T-helper 2 cell (primary cell): ENCODE measurements at regions not wholly inside any gene's neighbourhood (a gene's known extent, or its start where the extent isn't known, plus 50 kb on each side); places are given as distances from the start of the nearest gene placed in this dataset.
"Not testable (repeated sequence)": the region's sequence is repeated elsewhere in the genome, so short reads cannot be mapped to it uniquely, and the experiment has no call there.

ENCODE experiments used
- DNase-seq, 5 experiments: peaks; one replicate each; pipeline versions ENCODE4 v3.0.0 to v3.0.0-alpha.2; 2012 to 2022

- DNase-seq: no peak
These were observed 832.8 kb downstream of the FSCB start for GRCh38 chr14:43674273-43674672.

DNA sequence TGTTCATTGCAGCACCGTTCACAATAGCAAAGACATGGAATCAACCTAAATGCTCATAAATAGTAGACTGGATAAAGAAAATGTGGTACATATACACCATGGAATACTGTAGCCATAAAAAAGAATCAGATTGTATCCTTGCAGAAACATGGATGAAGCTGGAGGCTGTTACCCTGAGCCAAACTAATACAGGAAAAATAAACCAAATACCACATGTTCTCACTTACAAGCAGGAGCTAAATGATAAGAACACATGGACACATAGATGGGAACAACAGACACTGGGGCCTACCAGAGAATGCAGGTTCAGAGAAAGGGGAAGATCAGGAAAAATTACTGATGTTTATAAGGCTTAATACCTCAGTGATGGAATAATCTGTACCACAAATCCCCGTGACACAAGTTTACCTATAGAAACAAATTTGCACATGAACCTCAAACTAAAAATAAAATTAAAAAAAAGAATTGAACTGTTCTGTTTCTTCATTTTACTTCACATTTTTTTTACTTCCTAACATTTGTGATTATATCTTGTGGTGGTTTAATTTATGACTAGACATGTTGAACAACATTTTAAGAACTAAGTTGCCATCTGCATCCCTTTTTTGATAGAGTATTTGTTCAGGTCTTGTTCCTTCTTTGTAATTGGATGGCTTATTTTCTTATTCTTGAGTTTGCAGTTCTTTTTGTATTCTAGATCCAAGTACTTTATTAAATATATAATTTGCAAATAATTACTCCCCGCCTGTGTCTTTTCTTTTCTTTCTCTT is 835.2 kb downstream of the FSCB start:
- DNase-seq: no peak

GRCh38 chr14:43669355-43669754 is 837.7 kb downstream of the FSCB start:
- no peak for DNase-seq

- DNase-seq: no peak
These were observed 841.4 kb downstream of the FSCB start for GRCh38 chr14:43665570-43666267.

DNA sequence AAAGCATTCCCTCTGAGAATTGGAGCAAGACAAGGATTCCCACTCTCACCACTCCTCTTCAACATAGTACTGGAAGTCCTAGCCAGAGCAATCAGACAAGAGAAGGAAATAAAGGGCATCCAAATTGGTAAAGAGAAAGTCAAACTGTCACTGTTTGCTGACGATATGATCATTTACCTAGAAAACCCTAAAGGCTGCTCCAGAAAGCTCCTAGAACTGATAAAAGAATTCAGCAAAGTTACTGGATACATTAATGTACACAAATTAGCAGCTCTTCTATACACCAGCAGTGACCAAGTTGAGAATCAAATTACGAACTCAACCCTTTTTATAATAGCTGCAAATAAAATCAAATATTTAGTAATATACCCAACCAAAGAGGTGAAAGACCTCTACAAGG is 851.9 kb downstream of the FSCB start:
- not testable (repeated sequence) for DNase-seq

DNA sequence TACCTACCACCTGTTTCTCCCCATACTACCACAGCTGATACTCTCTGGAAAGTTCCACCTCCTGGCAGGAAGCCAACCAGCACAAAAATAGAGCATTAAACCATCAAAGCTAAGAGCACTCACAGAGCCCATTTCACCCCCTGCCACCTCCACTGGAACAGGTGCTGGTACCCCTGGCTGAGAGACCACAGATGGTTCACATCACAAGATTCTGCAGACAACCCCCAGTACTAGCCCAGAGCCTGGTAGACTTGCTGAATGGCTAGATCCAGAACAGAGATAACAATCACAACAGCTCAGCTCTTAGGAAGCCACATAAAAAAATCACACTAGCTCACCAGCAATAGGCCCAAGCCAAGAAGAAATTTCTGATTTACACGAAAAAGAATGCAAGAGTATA is 855.2 kb downstream of the FSCB start:
- DNase-seq: no peak

DNA sequence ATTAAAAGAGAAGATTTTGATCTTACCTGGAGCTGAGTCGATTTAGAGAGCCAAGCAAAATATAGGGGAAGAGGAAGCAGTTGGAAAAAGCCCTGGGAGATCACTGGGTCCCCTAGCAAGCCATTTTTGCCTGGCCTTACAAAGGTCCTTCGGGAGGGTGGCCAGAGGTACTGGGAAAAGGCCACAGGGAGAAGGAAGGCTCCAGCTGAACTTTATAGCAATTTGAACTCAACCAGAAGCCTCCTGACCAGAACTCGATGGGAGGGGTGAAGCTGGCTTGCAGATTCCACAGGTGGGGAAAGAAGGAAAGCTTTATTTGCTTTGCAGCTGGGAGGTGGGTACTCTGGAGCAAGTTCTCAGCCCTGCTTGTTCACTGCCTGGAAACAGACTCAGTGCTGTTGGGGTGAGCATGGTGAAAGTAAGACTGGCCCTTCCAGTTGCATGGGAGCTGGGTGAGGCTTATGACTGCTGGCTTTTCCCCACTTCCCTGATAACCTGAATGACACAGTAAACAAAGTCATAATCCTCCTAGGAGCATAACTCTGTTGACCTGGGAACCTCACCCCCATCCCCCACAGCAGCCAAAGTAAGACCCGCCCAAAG is 855.8 kb downstream of the FSCB start:
- DNase-seq: no peak

- DNase-seq: no peak
These were observed 857.6 kb downstream of the FSCB start for GRCh38 chr14:43649508-43649907.

DNA sequence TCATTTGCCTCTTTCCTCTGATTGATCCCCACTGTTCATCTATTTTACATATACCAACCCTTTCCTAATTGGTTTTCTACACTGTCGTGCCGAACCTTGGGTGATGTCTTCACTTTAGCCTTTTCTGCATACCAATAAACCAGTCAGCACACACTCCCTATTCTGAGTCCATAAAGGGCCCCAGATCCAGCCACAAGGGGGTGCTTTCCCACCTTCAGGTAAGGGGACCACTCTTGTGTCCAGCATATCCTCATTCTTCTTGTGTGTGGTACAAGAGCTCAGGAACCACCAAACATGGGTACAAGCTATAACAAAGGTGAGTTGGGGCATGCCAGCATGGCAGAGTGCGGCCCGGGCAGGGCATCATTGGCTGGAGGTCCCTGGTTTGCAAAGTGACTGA is 859.8 kb downstream of the FSCB start:
- no peak for DNase-seq

- DNase-seq: no peak
These were observed 866.3 kb downstream of the FSCB start for GRCh38 chr14:43640718-43641267.

GRCh38 chr14:43625294-43625693 is 881.8 kb downstream of the FSCB start:
- no peak for DNase-seq

- no peak for DNase-seq
These were observed 885.8 kb downstream of the FSCB start for GRCh38 chr14:43621282-43621681.

GRCh38 chr14:43595096-43595772 is 911.8 kb downstream of the FSCB start:
- DNase-seq: no peak

DNA sequence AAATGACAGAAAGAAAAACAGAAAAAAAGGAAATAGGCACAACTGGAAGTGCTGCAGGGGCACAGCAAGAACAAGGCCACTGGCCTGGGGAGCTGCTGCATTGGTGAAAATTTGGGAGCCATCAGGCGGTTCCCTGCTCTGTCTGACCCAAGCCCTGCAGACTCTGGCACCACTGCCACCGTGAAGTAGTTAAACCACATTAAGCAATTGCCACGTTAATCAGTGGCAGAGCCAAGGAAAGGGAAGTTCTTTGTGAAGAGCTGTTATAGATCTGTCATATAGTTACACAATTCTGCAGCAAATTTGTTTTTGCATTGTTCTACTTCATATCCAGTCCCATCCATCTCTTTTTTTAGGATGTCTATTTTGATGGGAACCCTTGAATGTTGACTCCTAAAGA is 915.3 kb downstream of the FSCB start:
- no peak for DNase-seq

DNA sequence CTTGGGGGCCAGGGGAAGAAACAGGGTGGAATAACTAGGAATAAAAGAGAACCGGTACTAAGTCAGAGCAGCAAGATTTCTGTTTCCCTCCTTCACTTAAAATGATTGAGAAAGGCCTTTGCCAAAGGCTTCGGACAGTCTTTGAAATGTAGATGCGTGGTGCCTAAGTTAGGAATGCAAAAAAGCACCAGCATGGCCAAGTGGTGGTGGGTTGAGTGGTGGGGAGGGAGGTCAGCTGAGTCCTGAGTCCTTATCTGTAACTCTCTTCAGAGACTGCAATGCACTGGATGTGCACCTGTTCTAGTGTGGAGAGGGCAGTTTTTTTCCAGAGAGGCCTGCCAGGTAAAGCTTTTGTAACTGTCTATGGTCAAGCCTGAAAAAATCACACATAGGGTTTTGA is 919.9 kb downstream of the FSCB start:
- DNase-seq: no peak

DNA sequence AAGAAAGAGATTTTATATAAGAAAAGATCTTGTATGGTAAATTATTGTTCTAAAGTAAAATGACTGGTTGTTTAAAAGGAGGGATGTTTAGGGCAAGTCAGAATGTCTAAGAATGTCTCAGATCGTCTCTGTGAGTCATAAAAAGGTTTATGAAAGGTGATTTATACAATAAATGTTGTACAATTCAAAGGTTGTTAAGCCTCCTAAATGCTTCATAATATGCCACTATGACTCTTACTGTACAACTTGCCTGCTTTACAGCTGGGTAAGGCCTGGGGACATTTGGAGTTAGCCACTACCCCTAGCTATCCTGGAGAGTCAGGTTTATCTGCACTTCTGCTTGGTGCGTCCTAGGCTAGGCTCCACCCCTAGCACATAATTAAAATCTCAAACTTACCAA is 927.4 kb downstream of the FSCB start:
- no peak for DNase-seq

DNA sequence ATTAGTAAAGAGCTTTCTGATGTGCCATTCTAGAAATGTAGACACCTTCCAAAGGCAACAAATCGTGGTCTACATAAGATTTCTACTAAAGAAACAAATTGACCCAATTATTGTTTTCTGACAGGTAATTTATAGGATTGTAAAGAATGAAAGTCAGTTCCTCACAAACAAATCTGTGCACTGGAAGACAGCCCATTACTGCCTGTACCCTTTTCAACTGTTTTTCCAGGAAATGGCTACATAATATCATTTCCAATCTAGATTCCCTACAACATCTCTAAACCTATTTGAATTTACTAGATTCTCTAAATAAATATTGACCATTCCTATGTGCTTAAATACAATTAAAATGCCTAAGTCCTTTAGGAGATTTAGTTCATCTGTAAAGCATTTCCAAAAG is 939.1 kb downstream of the FSCB start:
- no peak for DNase-seq

DNA sequence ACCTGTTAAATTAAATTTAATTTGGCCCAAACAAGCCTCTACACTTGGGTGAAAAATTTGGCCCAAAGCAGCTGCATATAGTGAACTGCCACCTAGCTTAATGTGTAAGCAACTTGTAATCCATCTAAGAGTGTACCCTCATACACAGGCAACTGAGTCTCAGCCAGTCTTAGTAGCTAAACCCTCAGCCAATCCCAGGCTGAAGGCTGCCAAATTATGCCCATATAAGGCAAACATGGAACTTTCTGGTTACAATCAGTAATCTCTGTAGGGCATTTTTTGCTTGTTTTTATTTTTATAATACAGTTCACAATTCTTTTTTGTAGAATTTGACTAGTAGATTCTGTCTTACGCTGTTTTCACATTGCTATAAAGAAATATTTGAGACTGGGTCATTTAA is 958.7 kb downstream of the FSCB start:
- DNase-seq: no peak

DNA sequence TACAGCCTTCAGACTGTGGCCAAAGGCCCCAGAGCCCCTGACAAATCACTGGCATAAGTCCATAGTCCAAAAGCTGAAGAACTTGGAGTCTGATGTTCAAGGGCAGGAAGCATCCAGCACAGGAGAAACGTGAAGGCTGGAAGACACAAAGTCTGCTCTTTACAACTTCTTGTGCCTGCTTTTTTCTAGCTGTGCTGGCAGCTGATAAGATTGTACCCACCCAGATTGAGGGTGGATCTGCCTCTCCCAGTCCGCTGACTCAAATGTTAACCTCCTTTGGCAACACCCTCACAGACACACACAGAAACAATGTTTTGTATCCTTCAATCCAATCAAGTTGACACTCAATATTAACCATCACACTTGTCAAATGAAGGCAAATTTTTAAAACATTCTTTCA is 959.5 kb downstream of the FSCB start:
- not testable (repeated sequence) for DNase-seq

DNA sequence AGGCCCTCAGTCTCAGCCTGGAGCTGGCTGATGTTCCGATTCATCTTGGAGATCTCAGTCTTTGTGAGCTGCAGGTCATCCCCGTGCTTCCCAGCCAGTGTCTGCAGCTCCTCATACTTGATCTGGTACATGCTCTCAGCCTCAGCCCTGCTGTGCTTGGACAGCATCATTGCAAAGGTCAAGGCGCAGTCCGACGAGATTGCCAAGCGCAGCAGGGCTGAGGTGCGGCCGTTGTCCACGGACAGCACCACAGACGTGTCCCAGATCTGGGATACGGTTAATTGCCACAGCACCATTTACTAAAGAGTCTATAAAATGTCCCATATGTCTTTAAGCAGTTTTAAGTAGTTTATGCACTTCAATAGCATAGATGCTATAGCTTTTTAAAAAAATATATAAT is 965.7 kb downstream of the FSCB start:
- DNase-seq: no peak

DNA sequence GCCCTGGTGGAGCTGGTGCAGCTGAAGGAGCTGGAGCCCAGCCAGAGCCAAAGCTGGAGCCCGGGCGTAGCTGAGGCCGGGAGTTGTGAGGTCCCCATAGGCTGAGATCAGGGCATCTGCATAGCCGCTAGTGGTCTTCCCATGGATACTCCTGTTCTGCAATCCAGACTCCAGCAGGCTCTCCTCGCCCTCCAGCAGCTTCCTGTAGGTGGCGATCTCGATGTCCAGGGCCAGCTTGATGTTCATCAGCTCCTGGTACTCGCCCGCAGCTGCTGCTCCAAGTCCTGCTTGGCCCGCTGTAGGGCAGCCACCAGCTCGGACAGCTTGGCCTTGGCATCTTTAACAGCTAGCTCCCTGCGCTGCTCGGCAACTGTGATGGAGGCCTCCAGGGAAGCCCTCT is 966.1 kb downstream of the FSCB start:
- DNase-seq: no peak

DNA sequence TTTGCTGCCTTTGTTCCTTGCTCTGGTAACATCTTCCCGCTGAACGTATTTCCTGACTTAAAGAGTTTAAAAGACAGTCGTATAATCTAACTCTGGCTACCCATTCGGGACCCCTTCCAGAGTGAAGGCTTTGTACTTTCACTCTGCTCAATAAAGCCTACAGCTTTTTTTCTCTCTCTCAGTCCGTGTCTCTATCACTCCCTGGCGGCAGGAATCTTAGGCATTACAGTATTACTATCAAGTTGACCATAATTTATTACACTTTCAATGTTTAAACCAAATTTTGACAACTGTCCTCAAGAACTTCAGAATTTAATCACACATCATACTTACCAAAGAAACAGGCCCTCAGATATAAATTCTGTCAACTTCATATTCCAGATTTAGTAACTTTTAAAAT is 967.9 kb downstream of the FSCB start:
- DNase-seq: no peak

DNA sequence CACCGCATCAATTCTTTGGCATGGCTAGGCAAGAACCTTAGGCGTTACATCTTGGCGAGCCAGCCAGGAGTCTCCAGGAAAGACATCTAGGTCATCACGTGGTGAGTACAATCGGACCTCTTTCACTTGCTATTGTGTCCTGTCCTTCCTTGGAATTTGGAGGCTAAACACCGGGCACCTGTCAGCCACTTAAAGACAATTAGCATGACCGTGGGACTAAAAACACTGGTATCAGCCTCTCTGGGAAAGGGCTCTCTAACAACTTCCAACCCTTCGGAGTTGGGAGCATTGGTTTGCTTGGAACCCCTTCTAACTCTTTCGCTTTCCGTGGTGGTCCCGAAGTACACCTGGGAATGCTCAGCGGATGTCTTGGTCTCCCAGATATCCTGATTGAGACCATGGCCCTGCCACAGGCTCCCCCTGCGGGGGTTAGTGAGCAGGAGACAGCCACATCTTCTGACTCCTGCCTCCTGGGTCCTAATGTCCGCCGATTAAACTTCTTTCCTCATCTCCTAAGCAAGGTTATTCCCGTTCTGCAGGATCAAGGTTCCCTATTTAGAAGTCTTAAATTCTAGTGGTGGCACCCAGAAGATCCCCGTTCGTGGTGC is 971.7 kb downstream of the FSCB start:
- no peak for DNase-seq
